ENCODE measurements at regions not wholly inside any gene's neighbourhood (a gene's known extent, or its start where the extent isn't known, plus 50 kb on each side); places are given as distances from the start of the nearest gene placed in this dataset.

DNA sequence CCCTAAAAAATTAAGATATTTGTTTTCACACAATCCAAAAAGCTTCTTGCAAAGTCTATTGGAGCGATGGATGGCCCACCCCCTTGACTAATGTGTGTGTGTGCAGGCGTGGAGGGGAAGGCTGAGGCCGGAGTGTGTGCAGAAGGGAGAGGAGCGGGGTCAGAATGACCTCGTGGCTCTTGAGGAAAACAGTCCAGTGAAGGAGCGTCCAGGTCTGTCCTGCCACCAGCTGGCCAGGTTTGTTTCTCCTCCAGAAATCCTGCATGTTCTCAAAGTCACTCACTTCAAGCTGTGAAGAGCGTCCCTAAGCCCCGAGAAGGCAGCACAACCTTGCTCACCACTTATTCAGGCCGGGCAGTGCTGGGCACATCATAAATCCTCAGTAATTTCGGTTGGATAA lies 69.5 kb upstream of the SSX2IP start:
- DNase-seq: no peak

DNA sequence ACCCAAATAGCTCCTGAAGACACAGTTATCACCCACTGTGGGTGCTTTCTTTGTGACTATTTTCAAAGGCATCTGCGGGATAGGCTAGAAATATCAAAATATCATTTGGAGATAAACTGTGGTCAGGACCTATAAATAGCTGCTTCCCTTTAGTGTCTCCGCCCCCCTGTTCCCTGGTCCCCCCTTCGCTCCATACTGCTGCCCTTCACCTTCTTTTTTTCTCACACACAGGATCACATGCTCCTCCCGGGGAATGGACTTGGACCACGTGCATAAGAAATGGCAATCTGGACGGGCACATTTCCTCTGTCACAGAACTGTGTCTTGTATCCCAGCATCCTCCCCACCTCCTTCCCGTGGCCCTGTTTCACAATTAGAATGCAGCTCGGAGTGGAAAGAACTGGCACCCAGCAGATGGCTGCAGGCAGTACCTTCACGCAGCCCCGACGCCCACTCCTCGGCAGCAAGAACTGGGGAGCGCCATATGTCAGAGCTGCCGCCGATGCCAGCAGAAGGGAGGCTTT lies 68.8 kb upstream of the SSX2IP start:
- no peak for DNase-seq

DNA sequence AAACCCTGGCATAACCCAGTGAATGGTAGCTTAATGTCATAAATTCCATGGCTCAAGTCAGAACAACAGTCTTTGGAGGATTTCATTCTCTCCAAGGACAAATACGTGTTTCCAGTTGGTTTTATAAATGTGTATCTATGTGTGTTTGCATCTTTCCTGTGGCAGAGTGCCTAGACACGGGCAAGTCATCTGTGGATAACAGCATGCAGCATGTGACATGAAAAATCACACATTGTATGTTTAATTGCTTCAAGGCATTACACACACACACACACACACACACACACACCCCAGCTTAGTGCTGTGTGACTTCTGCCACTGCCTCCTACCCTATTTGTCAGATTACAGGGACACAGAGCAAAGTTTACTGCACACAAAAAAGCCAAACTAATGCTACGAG lies 68.2 kb upstream of the SSX2IP start:
- no peak for DNase-seq

DNA sequence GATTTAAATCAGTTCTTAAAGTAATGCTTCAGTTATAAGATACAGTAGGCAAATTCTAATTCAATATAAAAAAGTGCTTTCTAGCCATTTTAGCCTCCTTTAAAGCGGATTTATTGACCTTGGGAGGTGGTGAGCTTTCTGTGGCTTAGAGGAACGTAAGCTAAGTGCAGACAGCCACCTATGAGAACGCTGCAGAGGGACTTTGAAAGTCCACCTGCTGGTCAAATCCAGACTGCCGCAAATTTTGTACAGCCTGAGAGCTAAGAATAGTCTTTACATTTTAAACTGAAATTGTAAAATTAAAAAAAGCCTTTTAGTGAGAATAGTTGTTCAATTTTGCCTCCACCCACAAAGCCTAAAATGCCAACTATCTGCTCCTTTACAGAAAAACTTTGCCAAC lies 67.0 kb upstream of the SSX2IP start:
- no peak for DNase-seq

DNA sequence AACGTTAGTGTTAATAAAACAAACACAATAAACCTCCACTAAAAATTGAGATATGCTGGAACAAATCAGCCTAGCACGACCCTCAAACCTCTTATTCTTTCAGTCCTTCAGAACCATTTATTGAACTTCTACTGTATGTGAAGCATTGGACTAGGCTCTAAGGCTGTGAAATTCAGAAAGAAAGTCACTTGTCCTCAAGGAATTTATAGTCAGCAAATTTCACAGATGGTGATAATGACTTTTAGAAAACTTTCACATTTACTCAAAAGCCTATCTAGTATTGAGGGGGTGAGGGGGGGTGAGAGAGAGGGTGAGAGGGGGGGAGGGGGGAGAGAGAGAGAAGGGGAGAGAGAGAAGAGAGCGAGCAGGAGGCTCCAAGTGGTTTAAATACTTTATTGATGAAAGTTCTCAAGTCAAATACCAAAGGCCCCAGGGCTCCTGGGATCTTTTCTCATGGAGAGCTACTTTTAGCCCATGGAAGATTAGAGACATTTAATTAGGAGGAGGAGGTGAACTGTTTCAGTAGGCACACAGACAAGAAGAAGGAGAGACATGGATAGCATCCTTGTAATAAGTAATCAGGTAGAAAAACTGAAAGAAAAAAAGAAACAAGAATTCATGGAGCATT lies 66.3 kb upstream of the SSX2IP start:
- no peak for DNase-seq

DNA sequence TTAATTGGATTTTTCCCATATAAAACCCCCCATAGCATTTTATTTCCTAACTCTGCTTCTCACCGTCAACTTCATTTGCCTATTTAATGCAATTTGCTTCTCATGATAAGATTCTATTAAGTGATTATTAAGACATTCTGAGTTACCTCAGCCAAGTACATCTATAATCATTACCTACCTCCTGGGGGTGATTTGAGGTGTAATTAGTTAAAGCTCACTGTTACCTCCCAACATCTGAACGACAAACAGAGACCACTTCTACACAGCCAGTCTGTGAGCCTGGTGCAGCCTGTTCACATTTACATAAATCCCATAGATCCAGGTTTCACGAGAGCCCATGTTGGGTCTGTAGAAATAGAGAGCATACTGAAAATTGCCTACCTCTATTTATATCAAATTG lies 65.7 kb upstream of the SSX2IP start:
- no peak for DNase-seq

DNA sequence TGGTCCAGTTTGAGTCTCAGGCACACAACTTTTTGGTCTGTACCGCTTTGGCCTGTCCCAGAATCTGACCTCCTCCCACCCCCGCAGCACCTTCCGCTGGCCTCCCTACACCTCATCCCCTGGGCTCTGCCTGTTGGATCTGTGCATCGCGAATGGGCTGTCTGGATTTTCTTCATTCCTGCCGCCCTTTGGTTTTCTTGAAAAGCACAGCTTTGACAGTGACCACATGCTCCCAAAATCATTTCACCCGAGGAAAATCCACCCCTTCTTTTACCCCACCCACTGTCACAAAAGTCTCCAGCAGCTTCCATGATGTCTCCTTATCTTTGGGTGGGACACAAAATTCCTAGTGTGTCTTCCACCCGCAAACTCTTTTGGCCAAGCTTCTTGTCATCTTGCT lies 65.0 kb upstream of the SSX2IP start:
- no peak for DNase-seq

DNA sequence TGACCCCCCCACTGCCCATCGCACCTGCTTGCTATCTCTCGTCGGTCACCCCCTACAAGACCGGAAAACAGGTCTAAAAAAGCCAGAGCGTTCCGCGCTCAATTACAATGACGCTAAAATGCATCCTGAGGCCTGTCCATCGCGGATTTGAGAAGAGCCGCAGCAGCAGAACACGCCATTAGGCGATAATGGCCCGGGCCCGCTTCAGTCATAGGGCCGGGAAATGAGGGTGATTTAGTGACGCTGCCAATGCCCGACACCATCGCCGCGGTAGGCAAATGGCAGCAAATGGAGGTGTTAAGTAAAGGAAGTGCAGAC lies 64.1 kb upstream of the SSX2IP start:
- DNase-seq: no peak

DNA sequence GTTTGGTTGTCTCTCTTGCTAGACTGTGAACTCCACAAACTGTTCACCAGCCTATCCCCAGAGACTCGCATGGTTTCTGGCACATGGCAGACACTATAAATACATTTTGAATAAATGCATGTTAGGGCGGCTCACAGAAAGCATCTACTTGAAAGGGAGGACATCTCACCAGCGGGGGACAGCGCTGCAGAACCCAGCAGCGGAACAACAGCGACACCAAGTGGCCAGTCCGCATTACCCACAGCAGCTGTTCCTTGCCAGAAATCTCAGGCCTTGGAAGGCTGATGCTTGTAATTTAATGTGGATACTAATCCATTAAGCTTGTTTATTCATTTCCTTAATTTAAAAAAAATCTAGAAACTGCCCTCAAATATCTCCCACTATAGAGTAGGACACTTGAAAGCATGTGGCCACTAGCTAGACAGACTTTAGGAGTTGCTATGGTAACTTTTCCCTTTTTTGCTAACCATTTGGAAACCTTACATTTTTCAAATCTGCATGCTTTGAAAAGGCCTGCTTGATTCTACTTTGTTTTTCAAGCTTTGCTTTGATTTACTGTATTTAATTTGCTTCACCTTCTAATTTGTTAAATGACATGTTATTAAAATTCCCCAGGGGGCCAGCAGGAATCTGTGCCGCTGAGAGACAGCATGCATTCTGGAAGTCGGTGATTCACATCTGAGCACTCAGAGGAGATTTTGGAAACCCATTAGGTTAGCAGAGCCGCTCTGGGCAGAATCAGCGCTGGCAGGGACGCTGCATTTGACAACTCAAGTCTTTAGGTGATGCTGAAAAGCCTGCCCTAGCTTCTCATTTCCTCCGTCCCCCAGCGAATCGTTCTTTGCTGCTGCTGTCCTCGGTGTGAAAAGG lies 63.5 kb upstream of the SSX2IP start:
- peak; percentile 56 for DNase-seq

DNA sequence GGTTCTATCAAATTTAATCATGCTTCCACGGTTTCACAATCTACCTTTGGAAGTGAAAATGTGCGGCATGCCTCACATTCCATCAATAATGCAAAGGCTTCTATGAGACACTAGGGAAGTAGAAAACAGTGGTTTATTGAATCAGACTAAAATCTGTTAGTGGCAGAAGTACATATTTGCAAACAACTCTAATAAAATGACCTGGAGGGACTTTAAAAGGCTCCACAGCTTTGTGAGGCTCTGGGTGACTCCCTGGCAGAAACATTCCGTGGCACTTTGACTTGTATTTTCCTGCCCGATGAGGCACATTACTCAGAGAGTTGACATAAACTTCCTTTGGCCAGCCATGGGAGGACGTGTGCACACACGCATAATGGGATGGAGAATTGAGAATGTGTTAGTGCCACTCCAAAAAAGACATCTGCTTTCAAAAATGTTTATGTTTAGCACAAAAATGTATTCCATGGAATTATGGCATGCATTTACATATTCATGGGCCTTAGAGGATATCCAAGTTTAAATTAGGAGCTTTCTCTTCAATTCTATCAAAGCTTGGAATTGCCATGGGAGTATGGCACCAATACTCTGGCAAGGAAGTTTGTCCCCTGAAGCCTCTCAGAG lies 60.0 kb upstream of the SSX2IP start:
- no peak for DNase-seq

DNA sequence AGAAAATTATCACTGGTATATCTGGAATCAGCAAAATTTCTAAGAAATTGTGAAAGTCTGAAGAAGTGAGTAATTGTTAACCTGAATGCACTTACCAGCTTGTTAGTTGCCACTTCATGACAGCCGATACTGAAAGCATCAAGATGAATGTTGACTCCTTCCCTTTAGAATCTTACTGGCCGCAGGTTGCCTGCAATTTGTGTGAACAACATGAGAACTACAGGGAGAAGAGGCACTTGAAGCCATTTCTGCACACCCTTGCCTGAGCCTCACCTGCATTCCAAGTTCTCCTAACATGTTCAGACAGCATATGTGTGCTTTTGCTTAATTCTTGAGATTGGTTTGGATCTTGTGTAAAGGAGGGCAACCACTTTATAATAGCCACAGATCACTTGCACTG lies 59.2 kb upstream of the SSX2IP start:
- no peak for DNase-seq

DNA sequence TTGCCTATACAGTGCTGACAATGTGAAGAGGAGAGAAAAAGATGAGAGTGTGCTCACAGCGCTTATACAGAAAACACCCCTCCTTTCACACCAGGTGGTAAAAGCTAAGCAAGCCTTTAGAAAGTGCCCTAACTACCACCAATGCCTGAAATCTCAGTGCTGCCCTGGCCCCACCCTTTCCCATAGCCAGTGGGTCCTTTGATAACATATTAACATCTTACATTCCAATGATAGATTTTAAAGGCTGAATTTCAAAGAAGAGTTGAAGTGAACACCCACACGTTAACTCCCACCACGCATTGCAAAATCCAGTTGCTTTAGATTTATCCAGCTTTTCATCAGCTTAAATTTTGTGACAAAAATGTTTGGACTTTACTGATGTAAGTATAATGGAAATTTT lies 58.1 kb upstream of the SSX2IP start:
- no peak for DNase-seq

DNA sequence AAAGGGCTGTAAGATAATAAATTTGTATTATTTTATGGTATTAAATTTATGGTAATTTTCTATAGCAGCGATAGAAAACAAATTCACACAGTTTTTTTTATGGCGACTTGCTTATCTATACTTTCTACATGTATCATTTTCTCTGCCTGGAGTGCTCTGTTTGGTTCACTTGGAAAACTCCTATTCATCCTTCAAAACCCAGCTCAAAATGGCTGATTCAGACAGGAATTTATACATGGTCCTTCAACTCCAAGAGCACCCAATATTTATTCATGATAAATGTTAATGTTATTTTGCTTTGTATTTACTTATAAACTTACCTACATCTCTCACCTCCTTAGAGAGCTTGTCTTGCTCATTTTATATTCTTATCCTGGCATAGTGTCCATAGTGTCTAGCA lies 55.6 kb upstream of the SSX2IP start:
- DNase-seq: no peak

DNA sequence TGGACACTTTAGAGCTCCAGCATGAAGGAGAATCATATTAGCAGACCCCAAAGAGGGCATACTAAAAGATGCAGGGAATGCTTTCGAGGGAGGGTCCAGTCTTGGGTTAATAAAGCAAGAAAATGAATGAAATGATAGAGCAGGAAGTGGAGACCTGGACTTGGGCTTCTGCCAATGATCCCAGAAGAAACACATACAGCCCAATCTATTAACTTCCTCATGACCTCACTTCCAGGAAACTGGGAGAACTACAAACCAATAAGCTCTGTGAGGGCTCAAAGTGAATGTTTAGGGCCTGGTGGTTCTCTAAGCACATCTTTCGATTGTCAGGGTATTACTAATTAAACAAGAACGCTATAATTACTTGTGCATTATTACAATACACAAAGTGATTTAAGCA lies 53.6 kb upstream of the SSX2IP start:
- no peak for DNase-seq

DNA sequence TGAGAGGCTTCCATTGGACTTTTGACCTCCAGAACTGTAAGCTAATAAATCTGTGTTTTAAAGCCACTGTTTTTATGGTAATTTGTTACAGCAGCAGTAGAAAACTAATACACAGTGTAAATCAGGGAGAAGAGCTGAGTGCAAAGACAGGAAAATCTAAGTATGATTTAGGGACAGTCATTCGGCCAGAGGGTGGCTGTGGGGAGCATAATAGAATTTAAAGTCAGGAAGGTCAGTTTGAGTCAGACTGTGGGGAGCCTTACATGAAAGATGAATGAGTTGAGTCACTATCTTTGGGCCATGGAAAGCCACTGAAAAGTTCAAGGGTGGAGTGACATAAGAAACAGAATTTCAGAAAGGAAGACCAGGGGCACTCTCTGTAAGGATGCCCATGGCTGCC lies 52.4 kb upstream of the SSX2IP start:
- DNase-seq: no peak

DNA sequence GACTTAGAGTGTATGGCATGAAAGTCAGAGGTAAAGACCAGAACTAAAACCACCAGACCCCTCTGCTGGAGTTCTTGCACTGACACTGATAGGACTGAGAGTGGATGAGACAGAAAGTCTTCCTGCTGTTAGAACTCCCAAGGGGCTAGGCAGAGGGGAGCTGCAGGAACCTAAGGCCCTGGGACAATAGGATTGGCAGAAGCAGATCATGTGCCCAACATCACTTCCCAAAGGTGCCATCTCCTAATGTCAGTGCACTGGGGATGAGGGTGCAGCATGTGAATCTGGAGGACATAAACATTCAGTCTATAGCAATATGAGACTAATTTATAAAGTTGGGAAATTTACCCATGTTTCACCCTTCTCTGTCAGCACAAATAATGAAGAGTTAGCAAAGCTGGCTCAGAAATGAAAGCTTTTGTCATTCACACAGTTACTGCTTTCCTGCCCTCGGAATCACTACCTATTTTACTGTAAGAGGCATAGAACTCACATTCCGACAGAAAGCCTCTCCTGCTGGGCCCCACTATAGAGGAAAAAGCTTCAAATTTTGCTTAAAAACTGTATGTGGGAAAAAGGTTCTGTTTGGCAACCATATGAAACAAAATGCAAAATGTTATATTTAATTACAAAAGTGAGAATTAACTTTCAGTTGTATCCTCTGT lies 49.9 kb upstream of the SSX2IP start:
- DNase-seq: no peak
